Ammon's horn (tissue), 1 donor: ENCODE measurements at regions not wholly inside any gene's neighbourhood (a gene's known extent, or its start where the extent isn't known, plus 50 kb on each side); places are given as distances from the start of the nearest gene placed in this dataset.
A peak's percentile ranks its signal among the peaks of the same experiment; 100 is the strongest.

ENCODE experiments used
- DNase-seq: peaks from one replicate; pipeline ENCODE4 v3.0.0-alpha.2; 2016; ENCODE audit warnings: low spot score

- no peak for DNase-seq
Measured at GRCh38 chr14:29278301-29279263, 512.0 kb downstream of the FOXG1 start.

- DNase-seq: no peak
Measured at GRCh38 chr14:29282169-29282568, 515.6 kb downstream of the FOXG1 start.

GRCh38 chr14:29290441-29290840 is 523.9 kb downstream of the FOXG1 start:
- no peak for DNase-seq

GRCh38 chr14:29299372-29299771 is 532.8 kb downstream of the FOXG1 start:
- DNase-seq: no peak

GRCh38 chr14:29301571-29301970 is 535.0 kb downstream of the FOXG1 start:
- no peak for DNase-seq

GRCh38 chr14:29310210-29310609 is 543.6 kb downstream of the FOXG1 start:
- no peak for DNase-seq

- no peak for DNase-seq
Measured at GRCh38 chr14:29310757-29311156, 544.2 kb downstream of the FOXG1 start.

- DNase-seq: no peak
Measured at GRCh38 chr14:29311983-29312382, 545.4 kb downstream of the FOXG1 start.

- DNase-seq: no peak
Measured at GRCh38 chr14:29316936-29317335, 550.3 kb downstream of the FOXG1 start.

- no peak for DNase-seq
Measured at GRCh38 chr14:29317423-29317822, 550.8 kb downstream of the FOXG1 start.

GRCh38 chr14:29320286-29320685 is 553.7 kb downstream of the FOXG1 start:
- DNase-seq: no peak

GRCh38 chr14:29321646-29322045 is 555.1 kb downstream of the FOXG1 start:
- DNase-seq: no peak

GRCh38 chr14:29339494-29340172 is 573.0 kb downstream of the FOXG1 start:
- no peak for DNase-seq

GRCh38 chr14:29348504-29348903 is 579.1 kb downstream of the PRKD1 start:
- DNase-seq: no peak

GRCh38 chr14:29350496-29350895 is 577.2 kb downstream of the PRKD1 start:
- DNase-seq: no peak

GRCh38 chr14:29351996-29352705 is 575.5 kb downstream of the PRKD1 start:
- no peak for DNase-seq

- DNase-seq: no peak
Measured at GRCh38 chr14:29352706-29353080, 575.0 kb downstream of the PRKD1 start.

- no peak for DNase-seq
Measured at GRCh38 chr14:29353513-29353912, 574.1 kb downstream of the PRKD1 start.

- DNase-seq: no peak
Measured at GRCh38 chr14:29354486-29354885, 573.2 kb downstream of the PRKD1 start.

GRCh38 chr14:29355331-29355730 is 572.3 kb downstream of the PRKD1 start:
- peak; percentile 8 for DNase-seq

- DNase-seq: no peak
Measured at GRCh38 chr14:29355846-29356245, 571.8 kb downstream of the PRKD1 start.

GRCh38 chr14:29360656-29361055 is 567.0 kb downstream of the PRKD1 start:
- no peak for DNase-seq

GRCh38 chr14:29370024-29370423 is 557.6 kb downstream of the PRKD1 start:
- DNase-seq: no peak
